HG02973 (cell line): ENCODE measurements at regions not wholly inside any gene's neighbourhood (a gene's known extent, or its start where the extent isn't known, plus 50 kb on each side); places are given as distances from the start of the nearest gene placed in this dataset.
"Not testable (repeated sequence)": the region's sequence is repeated elsewhere in the genome, so short reads cannot be mapped to it uniquely, and the experiment has no call there.

ENCODE experiments used
- ATAC-seq: cut with Tn5 transposase; IDR thresholded peaks from one replicate; pipeline ENCODE4 v1.9.1; 2021; ENCODE audit warnings: moderate library complexity; ENCODE audit not compliant: unreplicated experiment

- no peak for ATAC-seq
These were observed 1305.2 kb downstream of the ARAP2 start for GRCh38 chr4:34939073-34939472.

DNA sequence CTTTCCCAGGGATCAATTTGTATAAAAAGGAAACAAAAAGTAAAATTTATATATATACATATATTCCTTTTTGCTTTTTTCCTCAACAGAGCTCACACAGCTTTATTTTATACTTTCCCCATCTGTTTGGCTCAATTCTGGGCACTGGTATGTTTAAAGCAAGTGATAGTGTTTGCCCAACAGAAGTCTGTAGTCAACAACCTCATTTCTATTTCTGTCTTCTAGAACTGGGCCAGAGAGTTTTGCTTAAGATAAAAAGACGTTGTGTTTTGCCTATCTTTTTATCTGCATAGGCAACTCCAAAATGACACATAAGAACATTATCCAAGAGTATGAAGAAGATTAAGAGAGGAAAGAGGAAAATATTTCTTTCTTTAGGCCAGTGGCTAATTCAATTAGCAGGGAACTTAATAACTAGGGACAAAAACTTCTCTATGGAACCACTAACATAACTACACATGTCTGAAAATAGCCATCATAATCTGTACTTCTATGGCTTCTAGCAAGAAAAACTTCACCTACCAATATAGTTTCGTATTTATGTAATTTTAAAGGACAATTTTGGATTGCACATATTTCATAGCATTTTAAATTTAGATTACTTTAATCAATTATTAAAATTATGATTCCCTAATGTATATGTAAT, 1300.5 kb downstream of the ARAP2 start:
- ATAC-seq: no peak

GRCh38 chr4:34950926-34951325, 1293.4 kb downstream of the ARAP2 start:
- ATAC-seq: no peak

- ATAC-seq: no peak
These were observed 1291.0 kb downstream of the ARAP2 start for GRCh38 chr4:34953145-34953799.

- ATAC-seq: no peak
These were observed 1279.7 kb downstream of the ARAP2 start for GRCh38 chr4:34964613-34965012.

GRCh38 chr4:34972189-34972588, 1272.1 kb downstream of the ARAP2 start:
- no peak for ATAC-seq

DNA sequence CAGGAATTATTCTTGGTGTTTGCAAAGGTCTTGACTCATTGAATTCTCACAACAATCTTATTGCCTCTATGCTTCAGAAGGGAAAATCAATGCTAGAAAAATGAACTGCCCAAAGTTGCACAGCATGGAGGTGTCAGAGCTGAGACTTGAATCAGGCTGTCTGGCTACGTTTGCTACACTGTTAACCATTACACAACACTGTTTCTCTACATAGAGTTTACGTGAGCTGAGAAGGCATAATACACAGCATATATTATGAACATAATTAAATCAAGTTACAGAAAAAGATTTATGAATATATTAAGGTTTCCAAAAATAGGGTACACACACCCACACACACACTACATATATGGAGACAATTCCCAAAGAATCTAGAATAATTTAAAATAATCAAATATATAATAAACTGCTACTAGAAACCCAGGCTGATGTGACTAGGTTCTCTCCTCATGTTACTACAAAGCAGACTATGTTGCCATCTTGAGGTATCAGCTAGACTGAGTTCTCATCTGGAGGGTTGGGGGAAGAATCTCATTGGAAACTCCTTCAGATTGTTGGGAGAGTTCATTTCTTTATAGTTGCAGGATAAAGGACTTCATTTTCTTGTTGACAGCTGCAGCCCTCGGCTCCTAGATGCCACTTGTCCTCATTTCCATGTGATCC, 1270.5 kb downstream of the ARAP2 start:
- no peak for ATAC-seq

DNA sequence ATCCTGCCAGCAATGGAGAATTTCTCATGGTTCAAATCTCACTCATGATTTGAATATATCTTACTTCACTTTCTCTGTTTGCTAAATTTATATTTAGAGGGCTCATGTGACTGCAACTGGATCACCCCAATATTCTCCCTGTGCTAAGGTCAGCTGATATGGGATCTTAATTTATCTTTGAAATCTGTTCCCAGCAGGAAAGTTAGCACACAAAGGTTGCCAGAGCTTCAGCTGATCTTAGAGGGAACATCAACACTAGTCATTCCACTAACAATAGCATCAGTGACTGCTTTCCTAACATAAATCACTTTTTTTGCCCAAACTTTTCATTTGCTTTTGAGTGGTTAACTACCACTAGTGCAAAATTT, 1270.0 kb downstream of the ARAP2 start:
- ATAC-seq: no peak

DNA sequence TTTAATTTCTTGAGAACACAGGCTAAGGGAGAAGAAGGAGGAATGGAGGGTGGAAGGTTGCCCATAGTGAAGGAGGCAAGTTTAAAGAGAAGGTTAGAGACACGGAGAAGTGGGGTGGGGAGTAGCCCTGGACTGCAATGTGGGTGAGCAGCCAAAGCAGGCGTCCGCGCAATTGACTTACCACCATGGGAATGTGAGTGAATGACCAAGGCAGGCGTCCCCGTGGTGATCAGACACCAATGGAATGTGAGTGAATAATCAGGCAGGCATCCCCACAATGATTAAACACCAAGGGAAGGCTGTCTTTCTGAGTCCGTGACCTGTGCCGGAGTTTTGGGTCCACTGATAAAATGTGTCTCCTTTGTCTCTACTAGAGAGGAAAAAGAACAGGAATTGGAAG, 1223.1 kb downstream of the ARAP2 start:
- not testable (repeated sequence) for ATAC-seq

GRCh38 chr4:35025152-35025834, 1219.0 kb downstream of the ARAP2 start:
- no peak for ATAC-seq

GRCh38 chr4:35038079-35038805, 1206.1 kb downstream of the ARAP2 start:
- ATAC-seq: no peak

- no peak for ATAC-seq
These were observed 1205.5 kb downstream of the ARAP2 start for GRCh38 chr4:35038845-35039244.

DNA sequence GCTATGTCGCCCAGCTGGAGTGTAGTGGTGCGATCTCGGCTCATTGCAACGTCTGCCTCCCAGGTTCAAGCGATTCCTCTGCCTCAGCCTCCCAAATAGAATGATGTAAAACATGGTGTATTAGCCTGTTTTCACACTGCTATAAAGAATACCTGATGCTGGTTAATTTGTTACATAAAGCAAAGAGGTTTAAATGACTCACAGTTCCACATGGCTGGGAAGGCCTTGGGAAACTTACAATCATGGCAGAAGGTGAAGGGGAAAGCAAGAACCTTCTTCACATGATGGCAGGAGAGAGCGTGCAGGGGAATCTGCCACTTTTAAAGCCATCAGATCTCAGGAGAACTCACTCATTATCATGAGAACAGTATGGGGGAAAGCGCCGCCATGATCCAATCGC, 1191.8 kb downstream of the ARAP2 start:
- ATAC-seq: no peak

DNA sequence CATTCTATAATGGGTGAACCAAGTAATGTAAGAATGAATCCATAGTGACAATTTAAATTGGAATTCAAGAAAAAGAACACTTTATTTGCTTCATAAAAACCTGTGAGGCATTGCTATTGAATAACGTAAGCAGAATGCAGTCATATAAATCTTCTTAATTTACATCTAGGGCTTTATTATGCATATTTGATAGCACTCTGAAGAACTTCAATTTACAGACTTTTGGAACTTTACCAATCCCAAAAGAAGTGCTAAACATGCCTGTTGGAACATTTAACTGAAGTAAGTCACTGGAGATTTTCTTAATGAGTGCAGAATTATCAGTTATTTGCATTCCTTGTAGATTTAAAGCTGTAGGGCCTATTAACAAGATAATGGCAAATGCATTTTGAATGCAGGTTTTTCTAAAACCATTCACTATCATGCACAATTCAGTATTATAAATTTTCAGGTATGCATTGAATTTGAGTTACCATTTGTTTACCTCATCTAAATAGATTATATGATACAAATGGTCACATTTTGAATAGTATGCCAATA, 1181.2 kb downstream of the ARAP2 start:
- no peak for ATAC-seq

- no peak for ATAC-seq
These were observed 1177.9 kb downstream of the ARAP2 start for GRCh38 chr4:35066406-35066805.

- ATAC-seq: no peak
These were observed 1163.5 kb downstream of the ARAP2 start for GRCh38 chr4:35080799-35081198.

DNA sequence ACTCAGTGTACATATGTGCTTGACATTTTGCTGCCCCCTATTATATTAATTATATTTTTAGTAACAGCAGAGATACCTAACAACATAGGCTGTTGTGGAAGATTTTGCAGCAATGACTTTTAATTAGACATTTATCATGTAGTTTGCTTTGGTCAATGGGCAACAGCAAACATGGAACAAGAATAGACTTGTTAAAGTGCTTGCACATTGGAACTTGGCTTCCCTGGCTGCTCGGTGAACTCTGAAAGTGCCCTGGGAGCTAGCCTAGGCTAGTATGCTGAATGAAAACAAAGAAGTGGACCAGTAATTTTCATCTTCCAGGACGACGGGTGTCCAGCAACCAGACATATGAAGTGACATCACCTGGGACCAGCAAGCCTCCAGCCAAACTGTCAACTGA, 1157.1 kb downstream of the ARAP2 start:
- no peak for ATAC-seq

DNA sequence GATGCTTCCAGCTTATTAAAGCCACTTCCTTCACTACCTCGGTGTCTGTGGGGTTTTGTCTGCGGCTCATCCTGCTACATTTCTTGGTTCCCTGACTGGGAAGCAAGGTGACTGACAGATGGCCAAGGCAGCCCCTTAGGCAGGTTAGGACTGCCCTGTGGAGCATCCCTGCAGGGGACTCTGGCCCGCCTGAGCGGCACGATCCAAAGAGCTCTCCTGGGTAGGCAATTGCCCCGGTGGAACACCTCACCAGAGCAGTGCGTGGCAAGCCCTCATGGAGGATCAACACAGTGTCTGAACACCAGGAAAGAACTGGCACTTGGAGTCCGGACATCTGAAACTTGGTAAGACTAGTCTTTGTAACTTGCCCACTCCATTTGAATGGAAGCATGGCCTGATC, 1143.4 kb downstream of the ARAP2 start:
- no peak for ATAC-seq

DNA sequence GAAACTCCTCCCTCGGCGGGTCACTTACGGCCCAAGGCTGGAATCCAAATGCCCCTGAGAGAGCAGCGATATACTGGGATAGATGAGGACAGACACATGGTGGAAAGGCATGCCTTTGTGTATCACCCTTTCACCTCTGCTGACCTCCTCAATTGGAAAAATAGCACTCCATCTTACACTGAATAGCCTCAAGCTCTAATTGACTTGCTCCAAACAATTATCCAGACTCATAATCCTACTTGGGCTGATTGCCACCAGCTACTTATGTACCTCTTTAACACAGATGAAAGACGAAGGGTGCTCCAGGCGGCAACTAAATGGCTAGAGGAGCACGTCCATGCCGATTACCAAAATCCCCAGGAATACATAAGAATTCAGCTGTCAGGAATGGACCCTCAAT, 1142.2 kb downstream of the ARAP2 start:
- ATAC-seq: no peak

DNA sequence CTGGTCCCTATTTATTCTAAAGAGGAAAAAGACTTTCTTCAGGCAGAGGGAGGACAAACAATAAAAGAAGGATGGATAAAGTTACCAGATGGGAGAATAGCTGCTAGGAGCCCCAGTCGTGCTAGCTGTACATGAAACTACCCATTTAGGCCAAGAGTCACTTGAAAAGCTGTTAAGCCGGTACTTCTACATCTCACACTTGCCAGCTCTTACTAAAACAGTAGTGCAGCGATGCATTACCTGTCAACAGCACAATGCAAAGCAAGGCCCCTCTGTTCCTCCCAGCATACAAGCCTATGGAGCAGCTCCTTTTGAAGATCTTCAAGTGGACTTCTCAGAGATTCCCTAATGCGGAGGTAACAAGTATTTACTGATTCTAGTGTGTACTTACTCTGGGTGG, 1138.8 kb downstream of the ARAP2 start:
- no peak for ATAC-seq
